Ovary (tissue), 7 donors: ENCODE measurements at regions not wholly inside any gene's neighbourhood (a gene's known extent, or its start where the extent isn't known, plus 50 kb on each side); places are given as distances from the start of the nearest gene placed in this dataset.

ENCODE experiments used
- DNase-seq, 5 donors: peaks; one replicate each; pipeline ENCODE4 v3.0.0-alpha.2; 2019 to 2020
- H3K27ac ChIP-seq, 2 donors: fragments of 200-600 bp; one replicate each; pipeline versions ENCODE4 v1.5.1 to v1.8.0; 2019 to 2022
- H3K27me3 ChIP-seq: fragments of 200-600 bp; one replicate; pipeline ENCODE4 v1.8.0; 2022
- H3K36me3 ChIP-seq: fragments of 200-600 bp; sonication (generic); one replicate; pipeline ENCODE4 v1.5.1; 2019
- H3K4me1 ChIP-seq: one replicate; pipeline ENCODE4 v1.8.1; 2013; ENCODE audit warnings: mild to moderate bottlenecking, moderate library complexity; ENCODE audit not compliant: insufficient read depth
- H3K4me3 ChIP-seq: fragments of 200-600 bp; sonication (generic); one replicate; pipeline ENCODE4 v1.5.1; 2017
- H3K9me3 ChIP-seq, 2 donors: fragments of 200-600 bp in 1 of 2; sonication (generic) in 1 of 2; one replicate each; pipeline versions ENCODE4 v1.5.1 to v1.8.1; 2013 to 2019; ENCODE audit warnings: mild to moderate bottlenecking in 1 of 2, moderate library complexity in 1 of 2
- CTCF ChIP-seq, 3 donors: fragments of 450-650 bp in 2 of 3; fragments of 200-600 bp in 1 of 3; IDR thresholded peaks; one replicate each; pipeline versions ENCODE4 v1.5.1 to v1.8.0; 2016 to 2022; ENCODE audit warnings: antibody characterized with exemption in 3 of 3, mild to moderate bottlenecking in 1 of 3
- EP300 ChIP-seq: sonication (generic); formaldehyde crosslinking; IDR thresholded peaks from one replicate; pipeline ENCODE4 v1.6.1; 2017; ENCODE audit warnings: antibody characterized with exemption
- POLR2A ChIP-seq: fragments of 450-650 bp; IDR thresholded peaks from one replicate; pipeline ENCODE4 v1.6.1; 2017; ENCODE audit warnings: antibody characterized with exemption, mild to moderate bottlenecking, moderate library complexity
- WGBS, 3 donors: extraction: QIAGEN DNeasy Blood & Tissue Kit in 1 of 3; methylation state at CpG; one replicate each; pipeline versions ENCODE4 v1.1.5 to v1.1.7; 2013 to 2017; 5-methylcytosine and 5-hydroxymethylcytosine counted together
- intact Hi-C, 4 donors: fragments of 100-400 bp; cut with DNase I; formaldehyde crosslinking; loops; one replicate each; pipeline versions ENCODE4 v1.11.0 to v1.15.1; 2022 to 2023
- donor health status: DM: no; HTN: no; CAD: no; lungs with moderate emphysema.
- donor health status: DM: no; HTN: no; CAD: no.
- donor health status: Bipolar disorder and iron deficiency.
- donor health status: DM: no; HTN: no; CAD: no.
- donor health status: DM: yes; HTN: yes; CAD: no.

GRCh38 chr9:129394061-129394885, 216.2 kb upstream of the IER5L start:
- H3K4me3 ChIP-seq, result no peak overlapping the region
- H3K27ac ChIP-seq, result no peak overlapping the region
- H3K9me3 ChIP-seq, result no peaks in the 10 kb centered on the region
- TF ChIP-seq CTCF (IDR thresholded peaks at IDR 0.05) (no peak), EP300 (no peak), POLR2A (no peak)
- 71 to 72% (median 72%) methylated on average over 25 of the region's 25 CpGs for WGBS, 3 donors
- H3K27me3 ChIP-seq, result no peaks in the 10 kb centered on the region
- H3K36me3 ChIP-seq, result no peaks in the 10 kb centered on the region
- intact Hi-C loops, result loop anchor here in 1 of 4 donors (10.0 kb wide), 1 partner anchor 191 kb away; no protein-coding TSS in a partner anchor
- peak in 2 of 5 donors; percentile 28 to 31 for DNase-seq
- H3K4me1 ChIP-seq, result no peaks in the 10 kb centered on the region

GRCh38 chr9:129393064-129393463, 215.0 kb upstream of the IER5L start:
- TF ChIP-seq EP300, result no peak
- TF ChIP-seq CTCF (IDR thresholded peaks at IDR 0.05), result no peak
- TF ChIP-seq POLR2A, result no peak
- no peak for DNase-seq

GRCh38 chr9:129392093-129392541, 214.1 kb upstream of the IER5L start:
- no peak overlapping the region for H3K4me3 ChIP-seq
- H3K36me3 ChIP-seq, result no peaks in the 10 kb centered on the region
- no peak overlapping the region for H3K27ac ChIP-seq
- no peak for DNase-seq
- H3K27me3 ChIP-seq, result no peaks in the 10 kb centered on the region
- WGBS, 3 donors, result 72 to 79% (median 78%) methylated on average over 12 of the region's 12 CpGs
- TF ChIP-seq CTCF (IDR thresholded peaks at IDR 0.05) (no peak), POLR2A (no peak), EP300 (no peak)
- no peaks in the 10 kb centered on the region for H3K4me1 ChIP-seq
- intact Hi-C loops, result loop anchor here in 1 of 4 donors (10.0 kb wide), 1 partner anchor 193 kb away; no protein-coding TSS in a partner anchor
- no peaks in the 10 kb centered on the region for H3K9me3 ChIP-seq

More at GRCh38 chr9:129393064-129393463, 215.0 kb upstream of the IER5L start:
- Histone ChIP-seq H3K9me3 (no peaks in the 10 kb centered on the region), H3K36me3 (no peaks in the 10 kb centered on the region), H3K27ac (no peak overlapping the region), H3K27me3 (no peaks in the 10 kb centered on the region), H3K4me3 (no peak overlapping the region), H3K4me1 (no peaks in the 10 kb centered on the region)
- intact Hi-C loops, result loop anchor here in 1 of 4 donors (10.0 kb wide), 1 partner anchor 192 kb away; no protein-coding TSS in a partner anchor
- WGBS, 3 donors, result 80 to 89% (median 85%) methylated on average over 5 of the region's 5 CpGs

- intact Hi-C loops, result loop anchor here in 1 of 4 donors (10.0 kb wide), 1 partner anchor 194 kb away; no protein-coding TSS in a partner anchor
- DNase-seq, result peak in 1 of 5 donors; percentile 20
- Histone ChIP-seq H3K4me1 (no peaks in the 10 kb centered on the region), H3K27me3 (no peaks in the 10 kb centered on the region), H3K4me3 (no peak overlapping the region), H3K9me3 (no peaks in the 10 kb centered on the region), H3K36me3 (no peaks in the 10 kb centered on the region), H3K27ac (no peak overlapping the region)
- TF ChIP-seq EP300 (no peak), CTCF (IDR thresholded peaks at IDR 0.05) (no peak), POLR2A (no peak)
- 53 to 54% (median 53%) methylated on average over 12 of the region's 12 CpGs for WGBS, 3 donors
Measured at GRCh38 chr9:129391221-129391661, 213.2 kb upstream of the IER5L start.
